ENCODE measurements at regions not wholly inside any gene's neighbourhood (a gene's known extent, or its start where the extent isn't known, plus 50 kb on each side); places are given as distances from the start of the nearest gene placed in this dataset.

- TF ChIP-seq SIN3A (IDR thresholded peaks at IDR 0.05; ENCODE audit: borderline replicate concordance, insufficient read depth, low read length) (no peak), POLR2AphosphoS5 (IDR thresholded peaks at IDR 0.05; ENCODE audit: low read depth, low read length) (no peak)
Observed at GRCh38 chr10:16271571-16271970, 165.2 kb upstream of the PTER start.

Data from PFSK-1 (cell line).